Smooth muscle cell (in vitro differentiated cells): ENCODE measurements at regions not wholly inside any gene's neighbourhood (a gene's known extent, or its start where the extent isn't known, plus 50 kb on each side); places are given as distances from the start of the nearest gene placed in this dataset.

ENCODE experiments used
- DNase-seq: peaks from one replicate; lab custom pipeline; 2025; ENCODE audit not compliant: unreplicated experiment; lab: John Stamatoyannopoulos, UW
- H2AFZ ChIP-seq: fragments of 200-600 bp; sonication (generic); 2 replicates; pipeline ENCODE4 v1.6.0; 2016; ENCODE audit warnings: antibody characterized with exemption, low read depth, mild to moderate bottlenecking
- H3F3A ChIP-seq: fragments of 200-600 bp; sonication (generic); 2 replicates; pipeline ENCODE4 v1.6.0; 2017; ENCODE audit warnings: antibody characterized with exemption, low read depth
- H3K27ac ChIP-seq: fragments of 200-600 bp; sonication (generic); 2 replicates; pipeline ENCODE4 v1.5.1; 2016; ENCODE audit warnings: low read depth, mild to moderate bottlenecking
- H3K27me3 ChIP-seq: fragments of 200-600 bp; sonication (generic); 2 replicates; pipeline ENCODE4 v1.6.1; 2016; ENCODE audit warnings: low read depth, mild to moderate bottlenecking
- H3K36me3 ChIP-seq: fragments of 200-600 bp; sonication (generic); 2 replicates; pipeline ENCODE4 v1.5.1; 2016; ENCODE audit warnings: low read depth
- H3K4me1 ChIP-seq: fragments of 200-600 bp; sonication (generic); 2 replicates; pipeline ENCODE4 v1.5.1; 2016; ENCODE audit warnings: low read depth
- H3K4me2 ChIP-seq: fragments of 200-600 bp; sonication (generic); 2 replicates; pipeline ENCODE4 v1.6.0; 2016; ENCODE audit warnings: mild to moderate bottlenecking
- H3K4me3 ChIP-seq: fragments of 200-600 bp; sonication (generic); 2 replicates; pipeline ENCODE4 v1.5.1; 2016; ENCODE audit warnings: mild to moderate bottlenecking
- H3K79me2 ChIP-seq: fragments of 200-600 bp; sonication (generic); 2 replicates; pipeline ENCODE4 v1.6.0; 2016; ENCODE audit warnings: low read depth, mild to moderate bottlenecking
- H3K9ac ChIP-seq: fragments of 200-600 bp; sonication (generic); 2 replicates; pipeline ENCODE4 v1.6.0; 2016; ENCODE audit warnings: low read depth
- H3K9me3 ChIP-seq: fragments of 200-600 bp; sonication (generic); replicated peaks from 2 replicates; pipeline ENCODE4 v1.5.1; 2016; ENCODE audit warnings: low read depth
- H4K20me1 ChIP-seq: fragments of 200-600 bp; sonication (generic); 2 replicates; pipeline ENCODE4 v1.6.0; 2016; ENCODE audit warnings: low read depth
- WGBS: methylation state at CpG from one replicate; pipeline ENCODE4 v1.1.7; 2016; ENCODE audit warnings: low lambda C conversion rate; 5-methylcytosine and 5-hydroxymethylcytosine counted together
- TF ChIP-seq, protein P1 (sequence below): fragments of 200-600 bp; sonication (generic); IDR thresholded peaks from 2 replicates; pipeline ENCODE4 v1.5.1; 2017; ENCODE audit warnings: borderline replicate concordance, mild to moderate bottlenecking, antibody characterized with exemption; ENCODE audit not compliant: insufficient read depth, poor library complexity, severe bottlenecking

DNA sequence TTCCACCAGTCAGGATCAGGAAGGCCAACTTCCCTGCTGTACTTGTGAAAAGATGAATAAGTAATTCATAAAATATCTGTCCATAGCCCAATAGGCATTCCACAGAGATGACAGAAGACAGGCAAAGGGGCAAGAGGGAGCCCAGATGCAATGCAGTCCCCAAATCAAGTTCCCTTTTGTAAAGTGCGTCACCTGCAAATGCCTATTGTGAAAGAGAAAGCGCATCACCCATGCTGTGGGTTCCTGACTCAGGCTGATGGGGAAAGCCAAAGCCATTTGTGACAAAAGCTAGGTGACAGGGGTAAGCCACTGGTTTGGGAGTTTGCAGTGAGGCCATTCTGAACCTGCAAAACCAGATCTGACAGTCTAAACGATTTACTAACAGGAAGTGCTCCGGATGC, 157.5 kb upstream of the ZNF536 start:
- Histone ChIP-seq H3F3A (no peaks in the 10 kb centered on the region), H3K9ac (no peak overlapping the region), H3K36me3 (no peaks in the 10 kb centered on the region), H3K9me3 (no peaks in the 10 kb centered on the region), H3K4me3 (no peak overlapping the region), H3K4me2 (no peak overlapping the region), H2AFZ (no peak overlapping the region), H3K27ac (no peak overlapping the region), H3K79me2 (no peaks in the 10 kb centered on the region), H3K27me3 (peaks cover 25% of the 10 kb centered on the region), H3K4me1 (no peaks in the 10 kb centered on the region), H4K20me1 (no peaks in the 10 kb centered on the region)
- TF ChIP-seq, protein P1, sequence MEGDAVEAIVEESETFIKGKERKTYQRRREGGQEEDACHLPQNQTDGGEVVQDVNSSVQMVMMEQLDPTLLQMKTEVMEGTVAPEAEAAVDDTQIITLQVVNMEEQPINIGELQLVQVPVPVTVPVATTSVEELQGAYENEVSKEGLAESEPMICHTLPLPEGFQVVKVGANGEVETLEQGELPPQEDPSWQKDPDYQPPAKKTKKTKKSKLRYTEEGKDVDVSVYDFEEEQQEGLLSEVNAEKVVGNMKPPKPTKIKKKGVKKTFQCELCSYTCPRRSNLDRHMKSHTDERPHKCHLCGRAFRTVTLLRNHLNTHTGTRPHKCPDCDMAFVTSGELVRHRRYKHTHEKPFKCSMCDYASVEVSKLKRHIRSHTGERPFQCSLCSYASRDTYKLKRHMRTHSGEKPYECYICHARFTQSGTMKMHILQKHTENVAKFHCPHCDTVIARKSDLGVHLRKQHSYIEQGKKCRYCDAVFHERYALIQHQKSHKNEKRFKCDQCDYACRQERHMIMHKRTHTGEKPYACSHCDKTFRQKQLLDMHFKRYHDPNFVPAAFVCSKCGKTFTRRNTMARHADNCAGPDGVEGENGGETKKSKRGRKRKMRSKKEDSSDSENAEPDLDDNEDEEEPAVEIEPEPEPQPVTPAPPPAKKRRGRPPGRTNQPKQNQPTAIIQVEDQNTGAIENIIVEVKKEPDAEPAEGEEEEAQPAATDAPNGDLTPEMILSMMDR, result no peak
- no peak for DNase-seq
- 57% methylated on average over 4 of the region's 4 CpGs for WGBS

DNA sequence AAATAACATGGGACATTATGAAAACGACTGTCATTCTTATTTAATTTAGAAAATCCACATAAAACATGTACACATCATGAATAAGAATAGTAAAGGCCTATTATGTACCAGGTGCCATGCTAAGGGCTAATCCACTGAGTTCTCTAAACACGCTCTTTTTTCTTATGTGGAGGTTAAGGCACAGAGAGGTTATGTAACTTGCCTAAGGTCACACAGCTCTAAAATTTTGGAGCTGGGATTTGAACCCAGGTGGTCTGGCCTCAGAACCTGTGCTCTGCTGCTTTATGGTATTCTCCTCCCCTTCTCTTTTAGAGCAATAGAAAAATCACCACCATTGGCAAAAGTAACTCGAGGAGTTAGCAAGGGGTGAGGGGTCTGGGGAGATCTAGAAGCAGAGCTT, 156.9 kb upstream of the ZNF536 start:
- Histone ChIP-seq H3K27ac (no peak overlapping the region), H3K79me2 (no peaks in the 10 kb centered on the region), H3K4me2 (no peak overlapping the region), H4K20me1 (no peaks in the 10 kb centered on the region), H3K9ac (no peak overlapping the region), H3K9me3 (no peaks in the 10 kb centered on the region), H3K4me1 (no peaks in the 10 kb centered on the region), H3F3A (no peaks in the 10 kb centered on the region), H2AFZ (no peak overlapping the region), H3K4me3 (no peak overlapping the region), H3K36me3 (no peaks in the 10 kb centered on the region), H3K27me3 (peaks cover 31% of the 10 kb centered on the region)
- DNase-seq, result no peak
- TF ChIP-seq, protein P1, result no peak
- WGBS, result 82% methylated on average over 3 of the region's 3 CpGs

DNA sequence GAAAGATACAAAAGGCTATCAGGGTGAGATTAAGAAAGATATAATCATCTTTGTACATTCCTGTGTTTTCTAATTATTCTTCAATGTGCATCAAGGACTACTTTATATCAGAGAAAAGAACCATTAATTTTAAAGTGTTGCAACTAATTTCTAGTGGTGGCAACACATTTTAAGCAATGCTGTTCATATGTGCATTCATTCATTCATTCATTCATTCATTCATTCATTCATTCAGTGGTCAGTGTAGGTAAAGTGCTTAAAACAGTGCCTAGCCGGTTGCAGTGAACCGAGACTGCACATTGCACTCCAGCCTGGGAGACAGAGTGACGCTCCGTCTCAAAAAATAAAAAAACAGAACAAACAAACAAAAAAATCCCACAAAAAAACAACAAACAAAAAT, 155.7 kb upstream of the ZNF536 start:
- Histone ChIP-seq H3K4me1 (no peaks in the 10 kb centered on the region), H3K4me3 (no peak overlapping the region), H3K79me2 (no peaks in the 10 kb centered on the region), H3K27me3 (peaks cover 43% of the 10 kb centered on the region), H3K4me2 (no peak overlapping the region), H3F3A (no peaks in the 10 kb centered on the region), H3K9ac (no peak overlapping the region), H4K20me1 (no peaks in the 10 kb centered on the region), H2AFZ (no peak overlapping the region), H3K36me3 (no peaks in the 10 kb centered on the region), H3K9me3 (no peaks in the 10 kb centered on the region), H3K27ac (no peak overlapping the region)
- TF ChIP-seq, protein P1, result no peak
- WGBS, result 92% methylated on average over 4 of the region's 4 CpGs
- DNase-seq, result no peak

DNA sequence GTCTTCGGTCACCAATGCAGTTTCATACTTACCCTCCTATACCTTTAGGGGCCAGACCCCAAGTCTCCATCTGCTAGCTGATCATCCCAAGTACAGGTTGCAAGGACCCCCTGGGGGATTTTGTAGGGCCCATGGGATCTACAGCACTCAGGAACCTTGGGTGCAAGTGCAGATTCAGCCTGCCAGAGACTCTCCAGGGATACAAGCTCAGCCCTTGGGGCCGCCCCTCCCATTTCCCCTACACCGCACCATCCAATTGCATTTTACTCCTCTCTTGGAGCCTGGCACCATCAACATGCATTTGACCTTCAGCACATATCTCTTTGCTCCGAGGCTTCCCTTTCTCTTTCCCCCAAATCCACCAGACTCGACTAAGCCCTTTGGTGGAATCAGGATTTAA, 154.7 kb upstream of the ZNF536 start:
- H3K4me3 ChIP-seq, result no peak overlapping the region
- H3K4me2 ChIP-seq, result no peak overlapping the region
- peaks cover 53% of the 10 kb centered on the region for H3K27me3 ChIP-seq
- DNase-seq, result no peak
- 83% methylated on average over 5 of the region's 5 CpGs for WGBS
- H3F3A ChIP-seq, result no peaks in the 10 kb centered on the region
- no peak overlapping the region for H3K9ac ChIP-seq
- TF ChIP-seq, protein P1, result no peak
- H3K36me3 ChIP-seq, result no peaks in the 10 kb centered on the region
- H2AFZ ChIP-seq, result no peak overlapping the region
- H3K4me1 ChIP-seq, result no peaks in the 10 kb centered on the region
- no peaks in the 10 kb centered on the region for H3K79me2 ChIP-seq
- no peak overlapping the region for H3K27ac ChIP-seq
- H3K9me3 ChIP-seq, result no peaks in the 10 kb centered on the region
- H4K20me1 ChIP-seq, result no peaks in the 10 kb centered on the region
